ENCODE measurements at regions not wholly inside any gene's neighbourhood (a gene's known extent, or its start where the extent isn't known, plus 50 kb on each side); places are given as distances from the start of the nearest gene placed in this dataset.

DNA sequence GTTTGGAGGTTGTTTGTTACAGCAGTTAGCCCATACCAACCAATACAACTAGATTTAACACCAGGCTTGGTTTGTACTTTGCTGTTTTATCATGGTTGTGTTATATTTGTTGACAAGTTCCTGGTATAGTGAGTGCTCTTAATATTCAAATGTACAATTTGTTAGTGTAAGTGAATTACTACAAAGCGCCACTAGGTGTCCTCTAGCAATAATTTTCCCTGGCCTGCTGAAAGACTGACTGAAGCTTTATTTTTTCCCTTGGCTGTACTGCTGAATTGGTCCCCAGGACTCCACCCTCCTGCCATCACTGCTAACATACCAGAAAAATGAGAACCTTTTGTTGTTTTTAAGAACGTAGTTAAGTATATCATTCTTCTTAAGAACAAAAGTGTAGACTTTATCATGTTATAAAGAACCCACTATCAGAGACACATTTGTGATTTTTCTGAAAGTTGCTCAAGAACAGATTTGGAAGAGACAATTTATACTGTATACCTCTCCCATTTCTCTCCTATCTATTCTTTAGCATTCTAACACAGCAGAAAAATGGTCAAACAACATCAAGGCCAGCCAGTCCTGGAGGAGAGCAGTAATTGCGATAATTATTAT is 75.3 kb upstream of the FAR2 start:
- Histone ChIP-seq H3K4me1 (ENCODE audit: control insufficient read depth, insufficient read depth, low read length, poor library complexity, severe bottlenecking) (no peaks in the 10 kb centered on the region), H3K36me3 (ENCODE audit: control insufficient read depth, insufficient read depth, low read length) (no peaks in the 10 kb centered on the region), H3K4me3 (ENCODE audit: low read depth, low read length) (no peak overlapping the region), H3K27me3 (ENCODE audit: control insufficient read depth, insufficient read depth, low read length) (no peaks in the 10 kb centered on the region), H3K9me3 (ENCODE audit: control insufficient read depth in 2 of 2, low read length in 2 of 2) (no peaks in the 10 kb centered on the region), H3K27ac (ENCODE audit: insufficient read depth, low read length, poor library complexity, severe bottlenecking) (no peak overlapping the region)
- no peaks in the 10 kb centered on the region for H3K36me3 Mint-ChIP-seq
- H3K27ac Mint-ChIP-seq: no peak overlapping the region
- no peak overlapping the region for H3K4me3 Mint-ChIP-seq
- DNase-seq (peak in 2 of 3 donors; percentile 44 to 59), ATAC-seq (ENCODE audit: low read depth in 2 of 2) (peak in 1 of 2 donors; percentile 42)
- H3K4me1 Mint-ChIP-seq: peaks cover 0 to 4% (median 0%) of the 10 kb centered on the region in 4 donors
- H3K27me3 Mint-ChIP-seq: peaks cover 37% of the 10 kb centered on the region
- H3K9me3 Mint-ChIP-seq: no peaks in the 10 kb centered on the region

DNA sequence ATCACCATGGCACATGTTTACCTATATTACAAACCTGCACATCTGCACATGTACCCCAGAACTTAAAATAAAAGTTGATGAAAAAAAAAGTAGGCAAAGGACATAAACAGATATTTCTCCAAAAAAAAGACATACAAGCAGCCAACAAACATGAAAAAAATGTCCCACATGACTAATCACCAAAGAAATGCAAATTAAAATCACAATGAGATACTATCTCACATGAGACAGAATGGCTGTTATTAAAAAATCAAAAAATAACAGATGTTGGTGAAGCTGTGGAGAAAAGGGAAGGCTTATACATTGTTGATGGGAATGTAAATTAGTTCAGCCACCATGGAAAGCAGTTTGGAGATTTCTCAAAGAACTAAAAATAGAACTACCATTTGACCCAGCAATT is 68.0 kb upstream of the FAR2 start:
- no peaks in the 10 kb centered on the region for H3K9me3 Mint-ChIP-seq
- H3K4me1 ChIP-seq (ENCODE audit: control insufficient read depth, insufficient read depth, low read length, poor library complexity, severe bottlenecking): no peaks in the 10 kb centered on the region
- H3K36me3 ChIP-seq (ENCODE audit: control insufficient read depth, insufficient read depth, low read length): no peaks in the 10 kb centered on the region
- ATAC-seq (ENCODE audit: low read depth in 2 of 2): no peak
- no peak overlapping the region for H3K27ac Mint-ChIP-seq
- H3K9me3 ChIP-seq (ENCODE audit: control insufficient read depth in 2 of 2, low read length in 2 of 2): no peaks in the 10 kb centered on the region
- H3K4me3 Mint-ChIP-seq: no peak overlapping the region
- H3K36me3 Mint-ChIP-seq: no peaks in the 10 kb centered on the region
- no peak overlapping the region for H3K27ac ChIP-seq (ENCODE audit: insufficient read depth, low read length, poor library complexity, severe bottlenecking)
- H3K27me3 ChIP-seq (ENCODE audit: control insufficient read depth, insufficient read depth, low read length): no peaks in the 10 kb centered on the region
- peaks cover 3 to 9% (median 7%) of the 10 kb centered on the region in 4 donors for H3K4me1 Mint-ChIP-seq
- DNase-seq: no peak
- H3K4me3 ChIP-seq (ENCODE audit: low read depth, low read length): no peak overlapping the region
- H3K27me3 Mint-ChIP-seq: no peaks in the 10 kb centered on the region

DNA sequence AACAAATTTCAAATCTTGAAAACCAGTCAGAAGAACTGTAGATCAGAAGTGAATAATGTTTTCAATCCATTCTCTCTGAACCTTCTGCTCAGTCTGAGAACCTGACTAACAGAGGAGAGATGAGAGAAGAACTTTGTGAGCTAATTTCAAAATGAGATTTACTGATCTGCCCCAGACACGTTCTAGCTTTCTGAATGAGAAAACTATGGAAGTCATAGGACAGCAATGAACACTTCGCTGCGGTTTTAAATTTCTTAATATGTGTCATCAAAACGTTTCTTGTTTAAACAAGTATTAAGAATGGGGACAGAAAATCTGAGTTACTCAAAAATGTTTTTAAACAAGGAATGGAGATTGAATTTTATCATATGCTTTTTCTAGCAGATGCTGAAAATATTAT is 66.6 kb upstream of the FAR2 start:
- Mint-ChIP-seq H3K4me1 (peaks cover 5 to 9% (median 7%) of the 10 kb centered on the region in 4 donors), H3K9me3 (no peaks in the 10 kb centered on the region), H3K27me3 (no peaks in the 10 kb centered on the region), H3K4me3 (no peak overlapping the region), H3K27ac (no peak overlapping the region), H3K36me3 (no peaks in the 10 kb centered on the region)
- H3K27me3 ChIP-seq (ENCODE audit: control insufficient read depth, insufficient read depth, low read length): no peaks in the 10 kb centered on the region
- H3K4me1 ChIP-seq (ENCODE audit: control insufficient read depth, insufficient read depth, low read length, poor library complexity, severe bottlenecking): no peaks in the 10 kb centered on the region
- H3K27ac ChIP-seq (ENCODE audit: insufficient read depth, low read length, poor library complexity, severe bottlenecking): no peak overlapping the region
- DNase-seq (peak in 1 of 3 donors; percentile 30), ATAC-seq (ENCODE audit: low read depth in 2 of 2) (no peak)
- no peaks in the 10 kb centered on the region for H3K36me3 ChIP-seq (ENCODE audit: control insufficient read depth, insufficient read depth, low read length)
- H3K9me3 ChIP-seq (ENCODE audit: control insufficient read depth in 2 of 2, low read length in 2 of 2): no peaks in the 10 kb centered on the region
- H3K4me3 ChIP-seq (ENCODE audit: low read depth, low read length): no peak overlapping the region

DNA sequence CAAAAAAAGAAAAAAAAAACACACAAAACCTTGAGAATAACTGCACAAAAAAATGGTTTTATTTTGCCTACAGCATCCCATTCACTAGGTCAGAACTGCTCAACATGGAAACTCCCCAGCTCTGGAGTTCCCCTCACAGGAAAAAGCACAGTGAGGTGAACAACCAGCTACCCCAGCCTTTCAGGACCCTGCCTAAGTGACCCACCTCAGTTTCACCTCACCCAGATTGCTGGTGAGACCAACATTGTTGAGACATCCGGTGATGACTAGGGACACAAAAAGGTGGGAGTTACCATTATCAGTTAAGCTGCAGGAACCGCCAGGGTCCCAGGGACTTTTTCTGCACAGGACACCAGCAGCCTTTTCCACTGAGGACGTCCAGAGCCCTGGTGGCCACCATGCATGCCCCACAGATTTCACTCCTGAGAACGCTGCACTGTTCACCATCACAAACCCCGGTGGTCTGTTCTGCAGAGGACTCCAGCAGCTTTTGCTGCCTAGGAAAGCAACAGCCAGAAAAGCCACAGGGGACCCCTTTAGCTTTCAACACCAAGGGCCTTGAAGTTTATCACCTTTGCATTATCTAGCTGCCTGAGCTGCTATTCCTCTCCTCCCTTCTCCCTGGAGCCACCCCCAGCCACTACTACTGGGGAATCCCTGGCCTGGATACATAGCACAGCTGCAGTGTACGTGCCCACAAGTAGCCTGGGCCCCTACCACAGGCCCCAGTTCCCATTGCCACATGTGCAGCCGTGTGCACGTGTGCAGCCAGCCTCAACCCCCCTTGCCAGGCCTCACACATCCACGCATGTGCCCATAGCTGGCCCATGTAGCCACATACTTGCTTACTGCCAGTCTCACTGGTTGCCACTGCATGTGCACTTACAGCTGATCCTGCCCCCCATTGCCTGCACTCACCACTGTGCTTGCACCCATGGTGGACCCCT is 62.5 kb upstream of the FAR2 start:
- Mint-ChIP-seq H3K36me3 (no peaks in the 10 kb centered on the region), H3K4me3 (no peak overlapping the region)

DNA sequence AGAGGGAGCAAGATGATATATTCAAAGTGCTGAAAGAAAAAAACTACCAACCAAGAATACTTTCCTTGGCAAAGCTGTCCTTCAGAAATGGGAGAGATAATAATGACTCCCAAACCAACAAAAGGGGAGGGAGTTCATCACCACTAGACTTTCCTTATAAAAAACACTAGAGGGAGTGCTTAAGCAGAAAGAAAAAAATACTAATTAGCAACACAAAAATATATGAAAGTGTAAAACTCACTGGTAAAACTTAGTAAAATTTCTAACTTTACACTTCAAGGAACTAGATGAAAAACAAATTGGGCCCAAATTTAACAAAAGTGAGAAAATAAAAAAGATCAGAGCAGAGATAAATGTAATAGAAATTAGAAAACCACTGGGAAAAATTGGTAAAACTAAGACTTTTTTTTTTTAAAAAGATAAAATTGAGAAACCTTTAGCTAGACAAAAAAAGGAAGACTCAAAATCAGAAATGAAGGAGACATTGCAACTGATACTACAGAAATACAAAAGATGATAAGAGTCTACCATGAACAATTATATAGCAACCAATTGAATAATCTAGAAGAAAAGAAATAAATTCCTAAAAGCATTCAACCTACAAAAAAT is 60.4 kb upstream of the FAR2 start:
- Mint-ChIP-seq H3K4me1 (peaks cover 2 to 11% (median 8%) of the 10 kb centered on the region in 4 donors), H3K4me3 (no peak overlapping the region), H3K9me3 (peaks cover 0 to 4% (median 1%) of the 10 kb centered on the region in 7 donors), H3K36me3 (no peaks in the 10 kb centered on the region), H3K27me3 (peaks cover 5% of the 10 kb centered on the region), H3K27ac (peak overlapping the region in 1 of 3 donors; percentile 83)
- Histone ChIP-seq H3K27ac (ENCODE audit: insufficient read depth, low read length, poor library complexity, severe bottlenecking) (no peak overlapping the region), H3K4me3 (ENCODE audit: low read depth, low read length) (no peak overlapping the region), H3K4me1 (ENCODE audit: control insufficient read depth, insufficient read depth, low read length, poor library complexity, severe bottlenecking) (no peaks in the 10 kb centered on the region), H3K36me3 (ENCODE audit: control insufficient read depth, insufficient read depth, low read length) (no peaks in the 10 kb centered on the region), H3K9me3 (ENCODE audit: control insufficient read depth in 2 of 2, low read length in 2 of 2) (no peaks in the 10 kb centered on the region), H3K27me3 (ENCODE audit: control insufficient read depth, insufficient read depth, low read length) (no peaks in the 10 kb centered on the region)
- ATAC-seq (ENCODE audit: low read depth in 2 of 2) (peak in 1 of 2 donors; percentile 34), DNase-seq (peak in 2 of 3 donors; percentile 15 to 24)

More for the DNA sequence above, 62.5 kb upstream of the FAR2 start:
- H3K4me1 Mint-ChIP-seq: peaks cover 8 to 17% (median 10%) of the 10 kb centered on the region in 4 donors
- H3K27ac ChIP-seq (ENCODE audit: insufficient read depth, low read length, poor library complexity, severe bottlenecking): no peak overlapping the region
- no peak overlapping the region for H3K4me3 ChIP-seq (ENCODE audit: low read depth, low read length)
- H3K4me1 ChIP-seq (ENCODE audit: control insufficient read depth, insufficient read depth, low read length, poor library complexity, severe bottlenecking): no peaks in the 10 kb centered on the region
- H3K27ac Mint-ChIP-seq: no peak overlapping the region
- H3K9me3 Mint-ChIP-seq: peaks cover 0 to 2% (median 0%) of the 10 kb centered on the region in 7 donors
- H3K36me3 ChIP-seq (ENCODE audit: control insufficient read depth, insufficient read depth, low read length): no peaks in the 10 kb centered on the region
- ATAC-seq (ENCODE audit: low read depth in 2 of 2) (no peak), DNase-seq (no peak)
- H3K27me3 Mint-ChIP-seq: peaks cover 5% of the 10 kb centered on the region
- no peaks in the 10 kb centered on the region for H3K27me3 ChIP-seq (ENCODE audit: control insufficient read depth, insufficient read depth, low read length)
- H3K9me3 ChIP-seq (ENCODE audit: control insufficient read depth in 2 of 2, low read length in 2 of 2): no peaks in the 10 kb centered on the region

Measured in CD4-positive, CD25-positive, alpha-beta regulatory T cell (primary cell).